HG03095 (cell line): ENCODE measurements at regions not wholly inside any gene's neighbourhood (a gene's known extent, or its start where the extent isn't known, plus 50 kb on each side); places are given as distances from the start of the nearest gene placed in this dataset.

Experiments used
- ATAC-seq: cut with Tn5 transposase; IDR thresholded peaks from one replicate; pipeline ENCODE4 v1.9.1; 2021; ENCODE audit warnings: moderate library complexity; ENCODE audit not compliant: unreplicated experiment

- no peak for ATAC-seq
Observed at GRCh38 chr13:68697551-68697950, 1410.1 kb upstream of the ATXN8OS start.

- ATAC-seq, result no peak
Observed at GRCh38 chr13:68696907-68697306, 1410.7 kb upstream of the ATXN8OS start.

GRCh38 chr13:68692049-68692448, 1415.6 kb upstream of the ATXN8OS start:
- ATAC-seq, result no peak

- no peak for ATAC-seq
Observed at GRCh38 chr13:68690567-68690966, 1417.1 kb upstream of the ATXN8OS start.

- no peak for ATAC-seq
Observed at GRCh38 chr13:68676513-68677115, 1431.0 kb upstream of the ATXN8OS start.

- no peak for ATAC-seq
Observed at GRCh38 chr13:68675209-68675608, 1432.4 kb upstream of the ATXN8OS start.

- no peak for ATAC-seq
Observed at GRCh38 chr13:68667863-68668262, 1437.7 kb upstream of the PCDH9 start.

GRCh38 chr13:68666774-68667397, 1436.8 kb upstream of the PCDH9 start:
- no peak for ATAC-seq

GRCh38 chr13:68645814-68646213, 1415.7 kb upstream of the PCDH9 start:
- no peak for ATAC-seq

GRCh38 chr13:68644611-68645010, 1414.5 kb upstream of the PCDH9 start:
- ATAC-seq, result no peak

- no peak for ATAC-seq
Observed at GRCh38 chr13:68636784-68637183, 1406.6 kb upstream of the PCDH9 start.

GRCh38 chr13:68628994-68629393, 1398.9 kb upstream of the PCDH9 start:
- no peak for ATAC-seq

- ATAC-seq, result no peak
Observed at GRCh38 chr13:68627379-68627778, 1397.2 kb upstream of the PCDH9 start.

GRCh38 chr13:68616600-68617222, 1386.6 kb upstream of the PCDH9 start:
- ATAC-seq, result no peak

GRCh38 chr13:68609661-68610060, 1379.5 kb upstream of the PCDH9 start:
- no peak for ATAC-seq

- no peak for ATAC-seq
Observed at GRCh38 chr13:68608147-68608546, 1378.0 kb upstream of the PCDH9 start.

- ATAC-seq, result no peak
Observed at GRCh38 chr13:68597641-68598040, 1367.5 kb upstream of the PCDH9 start.

GRCh38 chr13:68588623-68589022, 1358.5 kb upstream of the PCDH9 start:
- peak; percentile 100 for ATAC-seq

- no peak for ATAC-seq
Observed at GRCh38 chr13:68584776-68585175, 1354.6 kb upstream of the PCDH9 start.

- no peak for ATAC-seq
Observed at GRCh38 chr13:68574053-68574452, 1343.9 kb upstream of the PCDH9 start.

- ATAC-seq, result no peak
Observed at GRCh38 chr13:68551701-68552522, 1321.8 kb upstream of the PCDH9 start.

- ATAC-seq, result no peak
Observed at GRCh38 chr13:68550330-68550729, 1320.2 kb upstream of the PCDH9 start.
